ENCODE measurements at regions not wholly inside any gene's neighbourhood (a gene's known extent, or its start where the extent isn't known, plus 50 kb on each side); places are given as distances from the start of the nearest gene placed in this dataset.

- Histone ChIP-seq H3K36me3 (no peaks in the 10 kb centered on the region), H3K4me3 (replicated peaks in 1 of 3) (no peak overlapping the region), H3K4me1 (no peaks in the 10 kb centered on the region), H3K27ac (no peak overlapping the region), H3K27me3 (no peaks in the 10 kb centered on the region), H3K9me3 (no peaks in the 10 kb centered on the region)
- intact Hi-C loops (cut with DNase I): no loop called here
- no peak for TF ChIP-seq POLR2A (IDR thresholded peaks at IDR 0.05)
- TF ChIP-seq, protein P1, sequence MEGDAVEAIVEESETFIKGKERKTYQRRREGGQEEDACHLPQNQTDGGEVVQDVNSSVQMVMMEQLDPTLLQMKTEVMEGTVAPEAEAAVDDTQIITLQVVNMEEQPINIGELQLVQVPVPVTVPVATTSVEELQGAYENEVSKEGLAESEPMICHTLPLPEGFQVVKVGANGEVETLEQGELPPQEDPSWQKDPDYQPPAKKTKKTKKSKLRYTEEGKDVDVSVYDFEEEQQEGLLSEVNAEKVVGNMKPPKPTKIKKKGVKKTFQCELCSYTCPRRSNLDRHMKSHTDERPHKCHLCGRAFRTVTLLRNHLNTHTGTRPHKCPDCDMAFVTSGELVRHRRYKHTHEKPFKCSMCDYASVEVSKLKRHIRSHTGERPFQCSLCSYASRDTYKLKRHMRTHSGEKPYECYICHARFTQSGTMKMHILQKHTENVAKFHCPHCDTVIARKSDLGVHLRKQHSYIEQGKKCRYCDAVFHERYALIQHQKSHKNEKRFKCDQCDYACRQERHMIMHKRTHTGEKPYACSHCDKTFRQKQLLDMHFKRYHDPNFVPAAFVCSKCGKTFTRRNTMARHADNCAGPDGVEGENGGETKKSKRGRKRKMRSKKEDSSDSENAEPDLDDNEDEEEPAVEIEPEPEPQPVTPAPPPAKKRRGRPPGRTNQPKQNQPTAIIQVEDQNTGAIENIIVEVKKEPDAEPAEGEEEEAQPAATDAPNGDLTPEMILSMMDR (IDR thresholded peaks at IDR 0.05): no peak
- 70 to 75% methylated on average over 3 of the region's 3 CpGs for WGBS, 2 donors
- no peak for DNase-seq
Observed at GRCh38 chr11:32325187-32325586, 110.2 kb downstream of the WT1 start.

- WGBS, 2 donors: 97 to 98% methylated on average over 2 of the region's 2 CpGs
- TF ChIP-seq, protein P1 (IDR thresholded peaks at IDR 0.05): no peak
- TF ChIP-seq POLR2A (IDR thresholded peaks at IDR 0.05): no peak
- no peaks in the 10 kb centered on the region for H3K36me3 ChIP-seq
- DNase-seq: no peak
- no peaks in the 10 kb centered on the region for H3K27me3 ChIP-seq
- no peaks in the 10 kb centered on the region for H3K9me3 ChIP-seq
- no peak overlapping the region for H3K27ac ChIP-seq
- intact Hi-C loops (cut with DNase I): no loop called here
- no peaks in the 10 kb centered on the region for H3K4me1 ChIP-seq
- no peak overlapping the region for H3K4me3 ChIP-seq (replicated peaks in 1 of 3)
Observed at GRCh38 chr11:32325725-32326124, 109.6 kb downstream of the WT1 start.

GRCh38 chr11:32326522-32326921, 108.8 kb downstream of the WT1 start:
- Histone ChIP-seq H3K4me3 (replicated peaks in 1 of 3) (no peak overlapping the region), H3K4me1 (no peaks in the 10 kb centered on the region), H3K27ac (no peak overlapping the region), H3K36me3 (no peaks in the 10 kb centered on the region), H3K27me3 (no peaks in the 10 kb centered on the region), H3K9me3 (no peaks in the 10 kb centered on the region)
- DNase-seq: no peak
- no peak for TF ChIP-seq POLR2A (IDR thresholded peaks at IDR 0.05)
- TF ChIP-seq, protein P1 (IDR thresholded peaks at IDR 0.05): no peak
- intact Hi-C loops (cut with DNase I): no loop called here
- WGBS, 2 donors: 86 to 93% methylated on average over 3 of the region's 3 CpGs

DNA sequence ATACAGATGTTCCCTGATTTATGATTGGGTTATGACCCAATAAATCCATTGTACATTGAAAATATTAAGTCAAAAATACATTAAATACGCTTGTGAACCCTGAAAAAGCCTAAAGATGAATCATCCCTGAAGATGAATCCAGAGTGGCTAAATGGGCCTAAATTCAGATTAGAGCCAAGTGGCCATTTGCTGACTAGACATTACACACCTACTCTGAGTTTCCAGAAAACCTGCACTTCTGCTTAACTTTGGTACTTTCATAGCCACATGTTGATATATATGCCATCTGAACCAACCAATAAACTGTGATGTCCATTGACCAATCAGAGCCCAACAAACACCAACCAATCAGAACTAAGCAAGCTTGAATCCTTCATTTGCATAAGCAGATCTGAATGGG, 106.9 kb downstream of the WT1 start:
- intact Hi-C loops (cut with DNase I): no loop called here
- H3K4me1 ChIP-seq: peaks cover 0 to 4% of the 10 kb centered on the region in 2 donors
- no peaks in the 10 kb centered on the region for H3K27me3 ChIP-seq
- no peaks in the 10 kb centered on the region for H3K9me3 ChIP-seq
- no peak for DNase-seq
- H3K36me3 ChIP-seq: no peaks in the 10 kb centered on the region
- H3K4me3 ChIP-seq (replicated peaks in 1 of 3): no peak overlapping the region
- H3K27ac ChIP-seq: no peak overlapping the region
- WGBS, 2 donors: 92 to 93% methylated on average over 1 of the region's 1 CpG
- TF ChIP-seq, protein P1 (IDR thresholded peaks at IDR 0.05): no peak
- TF ChIP-seq POLR2A (IDR thresholded peaks at IDR 0.05): no peak

- WGBS, 2 donors: 75 to 82% methylated on average over 10 of the region's 10 CpGs
- DNase-seq: no peak
- Histone ChIP-seq H3K27ac (no peak overlapping the region), H3K27me3 (no peaks in the 10 kb centered on the region), H3K36me3 (no peaks in the 10 kb centered on the region), H3K4me3 (replicated peaks in 1 of 3) (no peak overlapping the region), H3K9me3 (no peaks in the 10 kb centered on the region), H3K4me1 (peaks cover 3 to 4% of the 10 kb centered on the region in 2 donors)
- TF ChIP-seq, protein P1 (IDR thresholded peaks at IDR 0.05): no peak
- no peak for TF ChIP-seq POLR2A (IDR thresholded peaks at IDR 0.05)
- intact Hi-C loops (cut with DNase I): no loop called here
Observed at GRCh38 chr11:32331098-32331497, 104.2 kb downstream of the WT1 start.

All from thyroid gland (tissue), 4 donors.